HG03159 (cell line): ENCODE measurements at regions not wholly inside any gene's neighbourhood (a gene's known extent, or its start where the extent isn't known, plus 50 kb on each side); places are given as distances from the start of the nearest gene placed in this dataset.

Source experiments
- ATAC-seq: cut with Tn5 transposase; IDR thresholded peaks from one replicate; pipeline ENCODE4 v1.9.1; 2021; ENCODE audit warnings: mild to moderate bottlenecking, moderate library complexity; ENCODE audit not compliant: unreplicated experiment

DNA sequence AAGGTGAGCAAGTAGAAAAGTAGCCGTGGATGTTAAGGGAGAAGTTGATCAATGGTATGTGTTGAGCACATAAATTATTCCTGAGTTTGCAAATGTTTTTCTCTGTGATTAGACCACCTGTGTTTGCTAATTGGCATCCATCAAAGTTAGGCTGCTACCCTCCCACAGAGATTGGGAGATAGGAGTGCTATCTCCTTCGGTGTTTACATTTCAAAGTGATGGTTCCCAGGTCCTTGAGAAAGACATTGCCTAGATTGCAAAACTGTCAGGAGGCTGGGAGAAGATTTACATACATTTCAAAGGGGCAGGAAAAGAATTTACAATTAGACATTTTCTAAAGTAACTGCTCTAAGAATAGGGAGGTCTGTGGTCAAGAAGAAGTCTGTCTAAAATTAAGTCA is 54.3 kb upstream of the CNTNAP4 start:
- no peak for ATAC-seq

DNA sequence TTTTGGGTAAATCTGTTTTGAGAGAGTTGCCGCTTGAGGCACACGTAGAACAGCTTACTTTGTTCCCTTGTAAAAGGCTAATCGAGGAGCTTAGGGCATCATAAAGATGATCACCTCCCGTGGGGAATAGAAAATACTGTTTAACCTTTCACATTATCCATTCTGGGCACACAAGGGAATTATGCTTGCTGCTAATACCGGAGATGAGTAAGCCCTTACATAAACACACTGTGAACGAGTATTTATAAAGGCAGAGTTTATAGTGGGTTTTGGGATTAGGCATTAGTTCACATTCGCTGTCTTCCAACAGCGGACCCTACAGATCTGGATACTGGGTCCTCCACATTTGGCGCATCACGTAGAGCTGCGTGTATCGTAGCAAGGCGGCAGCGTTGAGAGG is 51.2 kb upstream of the CNTNAP4 start:
- no peak for ATAC-seq

DNA sequence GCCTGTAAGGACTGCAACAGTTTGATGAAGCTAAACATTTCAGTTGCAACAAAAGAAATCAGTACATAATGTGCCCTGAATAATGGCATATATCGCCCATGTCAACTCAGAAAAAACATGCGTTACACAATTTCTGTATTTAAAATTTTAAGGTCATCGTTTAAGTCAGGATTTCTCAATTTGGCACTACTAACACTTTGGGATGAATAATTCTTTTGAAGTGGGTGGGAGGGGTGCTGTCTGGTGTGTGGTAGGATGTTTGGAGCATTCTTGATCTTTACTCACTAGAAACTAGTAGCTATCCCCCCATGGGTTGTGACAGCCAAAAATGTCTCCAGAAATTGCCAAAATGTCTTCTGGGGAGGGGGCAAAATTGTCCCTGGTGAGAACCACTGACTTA is 50.7 kb upstream of the CNTNAP4 start:
- ATAC-seq: no peak
